Activated T-cell treated with anti-CD3 and anti-CD28 coated beads for 1 hour (primary cell): ENCODE measurements at regions not wholly inside any gene's neighbourhood (a gene's known extent, or its start where the extent isn't known, plus 50 kb on each side); places are given as distances from the start of the nearest gene placed in this dataset.
"Not testable (repeated sequence)": the region's sequence is repeated elsewhere in the genome, so short reads cannot be mapped to it uniquely, and the experiment has no call there.

Experiments
- DNase-seq: peaks from one replicate; pipeline ENCODE4 v3.0.0-alpha.2; 2020; ENCODE audit warnings: low read depth

DNA sequence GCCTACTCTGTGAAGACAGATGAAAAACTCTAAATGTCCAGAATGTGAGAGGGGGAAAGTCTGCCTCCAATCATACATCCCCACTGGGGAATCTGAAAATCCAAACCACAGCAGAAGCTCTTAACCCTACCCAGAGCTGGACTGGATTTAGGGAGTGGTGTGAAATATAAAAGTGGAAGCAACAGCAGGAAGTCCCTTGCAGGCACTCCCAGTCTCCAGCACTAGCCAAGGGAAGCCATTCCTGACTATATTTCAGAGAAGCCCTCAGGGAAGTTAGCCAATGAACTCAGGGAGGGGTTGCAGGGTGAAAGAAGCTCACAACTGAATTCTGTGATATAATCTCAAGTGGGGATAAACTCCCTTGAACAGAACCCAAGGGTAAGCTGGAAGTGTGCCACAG is 51.5 kb downstream of the CRPPA start:
- DNase-seq = no peak

DNA sequence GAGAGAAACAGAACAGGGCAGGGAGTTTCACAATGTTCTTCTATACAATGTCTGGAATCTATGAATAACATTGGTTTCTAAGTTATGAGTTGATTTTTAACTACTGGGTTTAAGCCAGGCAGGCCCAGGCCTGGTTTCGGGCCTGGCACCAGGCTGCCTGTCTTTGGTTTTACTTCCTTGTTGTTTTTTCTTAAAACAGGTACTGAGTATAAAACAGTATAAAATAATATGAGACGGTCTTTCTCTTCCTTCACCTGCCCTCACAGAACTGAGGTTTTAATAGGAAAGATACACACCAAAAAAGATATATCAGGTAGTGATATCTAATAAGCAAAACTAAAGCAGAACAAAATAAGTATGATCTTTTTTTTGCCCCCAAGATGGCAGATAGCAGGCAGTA is 52.0 kb downstream of the CRPPA start:
- not testable (repeated sequence) for DNase-seq

DNA sequence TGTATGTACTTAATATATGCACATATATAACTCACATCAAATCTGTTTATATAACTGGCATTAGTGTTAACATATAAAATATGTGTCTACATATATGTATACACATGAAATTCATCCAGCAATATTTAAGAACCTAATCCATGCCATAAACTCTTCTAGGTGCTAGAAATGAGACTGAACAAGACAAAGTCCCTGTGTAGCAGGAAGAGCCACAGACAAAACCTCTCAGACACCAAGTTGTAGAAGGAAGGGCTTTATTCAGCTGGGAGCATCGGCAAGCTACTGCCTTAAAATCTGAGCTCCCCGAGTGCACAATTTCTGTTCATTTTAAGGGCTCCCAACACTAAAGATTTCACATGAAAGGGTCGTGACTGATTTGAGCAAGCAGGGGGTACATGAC is 52.5 kb downstream of the CRPPA start:
- DNase-seq = no peak

DNA sequence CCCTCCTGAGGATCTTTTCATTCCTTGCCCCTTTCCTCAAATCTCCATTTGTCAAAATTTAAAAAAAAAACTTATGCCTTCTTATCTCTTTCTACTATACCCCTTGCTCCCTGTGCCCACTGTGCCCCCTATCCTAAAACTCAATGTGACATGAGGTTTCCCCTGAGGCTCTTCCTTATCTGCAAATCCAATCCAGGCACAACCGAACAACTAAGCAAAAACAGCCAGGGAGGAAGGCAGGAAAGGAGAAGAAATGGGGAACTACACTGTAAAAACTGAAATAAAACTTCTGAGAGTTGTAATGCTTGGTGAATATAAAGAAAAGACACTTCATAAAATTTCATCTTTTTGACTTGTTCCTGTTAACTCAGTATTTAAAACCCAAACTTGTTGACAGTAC is 54.2 kb downstream of the CRPPA start:
- DNase-seq = no peak

DNA sequence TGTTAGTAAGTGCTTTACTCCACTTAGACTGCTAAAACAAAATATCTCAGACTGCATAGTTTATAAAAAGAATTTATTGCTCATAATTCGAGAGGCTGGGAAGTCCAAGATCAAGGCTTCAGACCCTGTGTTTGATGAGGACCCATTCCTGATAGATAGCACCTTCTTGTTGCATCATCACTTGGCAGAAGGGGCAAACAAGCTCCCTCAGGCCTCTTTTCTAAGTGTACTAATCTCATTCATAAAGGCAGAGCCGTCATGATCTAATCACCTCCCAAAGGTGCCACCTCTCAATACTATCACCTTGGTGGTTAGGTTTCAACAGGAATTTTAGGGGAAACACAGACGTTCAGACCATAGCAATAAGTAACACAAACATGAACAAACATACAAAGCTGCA is 55.4 kb downstream of the CRPPA start:
- no peak for DNase-seq

DNA sequence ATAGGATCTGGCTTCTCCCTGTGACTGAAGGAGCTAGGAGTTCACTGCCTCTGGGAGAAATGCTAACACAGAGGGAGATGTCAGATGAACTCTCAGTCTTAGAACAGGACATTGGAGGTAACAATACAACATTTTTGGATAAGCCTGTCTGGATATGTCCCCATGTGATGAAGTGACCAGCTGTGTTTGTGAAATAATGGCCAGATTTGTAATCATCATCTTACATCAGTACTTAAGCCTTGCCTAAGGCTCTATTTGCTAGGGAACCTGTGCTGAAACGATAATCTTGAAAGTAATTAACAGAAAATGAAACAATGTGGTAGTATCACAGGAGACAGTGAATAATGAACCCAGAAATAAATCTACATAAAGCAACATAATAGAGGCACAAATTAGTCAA is 56.2 kb downstream of the CRPPA start:
- DNase-seq = no peak

DNA sequence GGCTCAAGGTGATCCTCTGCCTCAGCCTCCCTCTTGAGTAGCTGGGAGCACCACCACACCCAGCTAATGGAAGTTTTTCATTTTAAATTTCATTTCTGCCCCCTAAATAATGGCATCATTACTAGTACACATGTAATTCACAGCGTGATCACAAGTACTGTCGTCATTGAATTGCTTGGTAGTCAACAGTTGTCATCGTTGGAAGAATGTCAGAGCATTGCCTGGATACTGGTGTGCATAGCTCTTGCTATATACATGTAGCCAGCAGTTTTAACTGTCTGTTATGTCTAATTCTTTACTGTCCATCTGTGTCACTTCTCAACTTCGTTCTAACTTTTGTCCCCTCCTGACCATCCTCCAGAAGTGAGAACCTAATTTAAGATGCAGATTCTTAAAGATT is 62.1 kb downstream of the CRPPA start:
- DNase-seq = no peak

DNA sequence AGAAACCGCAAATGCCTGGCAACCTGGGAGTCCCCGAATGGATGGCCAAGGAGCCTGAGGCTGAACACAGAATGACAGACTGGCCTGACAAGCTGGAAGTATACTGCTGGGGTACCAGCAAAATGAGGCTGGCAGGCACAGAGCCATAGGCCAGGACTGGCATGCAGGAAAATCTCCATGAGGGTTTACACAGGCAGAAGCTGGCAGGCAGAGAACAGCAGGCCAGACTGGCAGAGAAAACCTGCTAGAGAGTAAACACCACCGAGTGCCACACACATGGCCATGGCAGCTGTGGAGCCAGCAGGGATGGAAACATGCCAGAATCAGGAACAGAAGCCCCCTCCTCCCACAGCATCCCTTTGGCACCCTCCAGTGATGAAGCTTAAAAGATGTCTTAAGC is 63.4 kb downstream of the CRPPA start:
- DNase-seq = no peak

DNA sequence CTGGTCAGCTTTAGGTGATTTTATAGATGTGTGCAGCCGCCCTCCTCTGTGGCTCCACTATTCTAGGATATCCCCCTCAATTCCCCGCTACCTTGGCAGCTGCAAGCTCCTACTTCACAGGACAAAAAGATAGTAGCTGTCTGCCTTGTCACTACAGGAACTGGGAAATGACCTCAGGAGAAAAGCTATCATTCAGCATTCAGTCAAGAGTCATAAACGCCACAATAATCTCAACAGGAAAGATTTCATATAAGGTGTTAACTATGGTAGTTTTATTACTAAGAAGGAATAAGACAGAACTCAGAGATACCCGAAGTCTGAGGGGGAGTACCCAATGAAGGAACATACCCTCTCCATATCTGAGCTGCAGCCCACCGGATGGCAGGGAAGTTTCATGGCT is 63.9 kb downstream of the CRPPA start:
- no peak for DNase-seq

DNA sequence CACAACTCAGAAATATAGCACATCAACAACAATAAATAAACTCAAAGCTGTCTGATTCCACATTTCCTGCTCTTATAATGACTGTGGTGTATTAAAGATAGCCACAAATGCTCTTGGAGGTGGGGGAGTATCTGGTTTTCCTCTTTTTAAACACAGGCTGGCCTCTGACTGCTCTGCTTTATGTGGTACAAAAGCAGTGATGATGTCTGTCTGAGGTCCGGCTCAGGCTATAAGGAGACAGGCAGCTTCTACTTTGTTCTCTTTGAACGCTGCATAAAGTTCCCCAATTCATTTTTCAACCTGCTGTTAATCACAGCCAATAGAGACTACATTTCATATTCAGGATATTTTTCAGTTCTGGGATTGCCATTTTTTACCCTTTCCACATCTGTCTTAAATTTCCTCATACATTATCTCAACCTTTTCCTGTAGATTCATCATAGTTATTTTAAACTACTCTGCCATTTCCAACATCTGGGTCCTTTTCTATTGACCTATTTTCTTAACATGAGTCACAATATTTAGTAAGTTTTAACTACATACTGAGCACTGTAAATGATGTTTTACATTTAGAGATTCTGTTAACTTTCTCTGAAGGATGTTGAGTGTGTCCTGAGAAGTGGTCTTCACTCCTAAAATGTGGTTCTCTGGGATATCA is 64.9 kb downstream of the CRPPA start:
- no peak for DNase-seq

DNA sequence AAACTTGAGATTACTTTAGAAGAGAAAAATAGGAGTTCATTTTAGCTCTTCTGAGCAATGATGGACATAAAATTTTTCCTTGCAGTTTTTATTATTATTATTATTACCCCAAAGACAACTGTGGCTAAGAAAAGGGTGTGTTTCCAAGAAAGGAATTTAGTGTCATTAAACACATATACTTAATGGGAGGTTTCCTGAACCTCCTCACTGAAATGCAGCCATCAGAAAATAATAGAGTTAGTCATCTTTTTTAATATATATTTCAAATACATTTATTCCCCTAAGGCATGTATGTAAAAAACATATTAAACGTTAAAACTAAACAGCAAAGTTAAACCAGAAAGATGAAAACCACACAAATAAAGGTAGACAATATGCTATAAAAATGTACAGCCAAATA is 66.8 kb downstream of the CRPPA start:
- DNase-seq = no peak

DNA sequence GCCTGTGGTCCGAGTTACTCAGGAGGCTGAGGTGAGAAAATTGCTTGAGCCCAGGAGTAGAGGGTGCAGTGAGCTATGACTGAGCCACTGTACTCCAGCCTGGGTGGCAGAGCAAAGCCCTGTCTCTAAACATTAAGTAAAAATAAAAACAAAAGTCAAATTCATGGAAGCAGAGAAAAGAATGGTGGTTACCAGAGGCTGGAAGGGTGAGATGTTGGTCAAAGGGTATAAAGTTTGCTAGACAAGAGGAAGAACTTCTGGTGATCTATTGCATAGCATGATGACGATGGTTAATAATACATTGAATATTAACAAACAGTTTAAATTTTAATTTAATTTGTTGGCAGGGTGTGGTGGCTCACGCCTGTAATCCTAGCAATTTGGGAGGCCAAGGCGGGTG is 68.1 kb downstream of the CRPPA start:
- DNase-seq = no peak

DNA sequence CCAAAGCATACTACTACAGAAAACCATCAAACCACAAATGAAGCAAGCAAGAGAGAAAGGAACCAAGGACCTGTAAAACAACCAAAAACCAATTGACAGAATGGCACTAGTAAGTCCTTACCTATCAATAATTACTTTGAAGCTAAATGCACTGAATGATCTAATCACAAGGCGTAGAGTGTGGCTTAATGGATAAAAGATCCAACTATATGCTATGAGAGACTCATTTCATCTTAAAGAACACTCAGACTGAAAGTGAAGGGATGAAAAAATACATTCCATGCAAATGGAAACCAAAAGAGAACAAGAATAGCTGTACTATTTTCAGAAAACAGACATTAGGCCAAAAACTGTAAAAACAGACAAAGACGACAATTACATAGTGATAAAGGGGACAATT is 70.7 kb downstream of the CRPPA start:
- no peak for DNase-seq

DNA sequence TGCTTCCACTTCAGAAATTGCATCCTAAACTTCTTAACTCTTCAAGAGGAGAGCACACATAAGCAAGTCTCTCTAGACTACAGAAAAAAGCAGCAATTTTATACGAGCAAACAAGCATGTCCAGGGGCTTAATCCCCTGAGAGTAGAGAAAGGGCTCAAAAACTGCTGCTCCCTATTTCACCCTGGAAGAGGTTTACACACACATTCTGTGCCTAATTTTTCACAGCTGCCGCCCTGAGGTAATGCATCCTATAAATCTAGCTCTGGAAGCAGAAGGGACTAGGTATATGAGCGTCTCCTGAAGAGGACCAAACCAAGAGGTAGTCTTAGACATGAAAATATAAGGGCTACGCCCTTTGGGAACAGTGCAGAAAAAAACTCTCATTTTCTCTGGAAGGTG is 73.1 kb downstream of the CRPPA start:
- DNase-seq = no peak

DNA sequence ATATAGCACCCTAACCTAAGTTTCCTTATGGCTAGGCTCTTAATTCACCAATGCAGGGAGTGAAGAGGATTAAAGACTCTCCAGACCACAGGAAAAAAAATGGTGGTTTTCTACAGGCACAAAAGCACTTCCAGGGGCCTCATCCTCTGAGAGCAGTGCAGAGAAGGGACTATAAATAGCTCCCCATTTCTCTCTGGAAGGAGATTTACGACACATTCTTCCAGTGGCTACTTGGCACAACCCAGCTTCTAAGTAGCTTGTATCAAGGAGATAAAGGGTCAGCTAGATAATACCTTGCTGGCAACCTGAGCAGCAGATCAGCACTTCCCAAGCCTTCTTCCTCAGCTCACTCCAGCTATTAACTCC is 73.5 kb downstream of the CRPPA start:
- no peak for DNase-seq

DNA sequence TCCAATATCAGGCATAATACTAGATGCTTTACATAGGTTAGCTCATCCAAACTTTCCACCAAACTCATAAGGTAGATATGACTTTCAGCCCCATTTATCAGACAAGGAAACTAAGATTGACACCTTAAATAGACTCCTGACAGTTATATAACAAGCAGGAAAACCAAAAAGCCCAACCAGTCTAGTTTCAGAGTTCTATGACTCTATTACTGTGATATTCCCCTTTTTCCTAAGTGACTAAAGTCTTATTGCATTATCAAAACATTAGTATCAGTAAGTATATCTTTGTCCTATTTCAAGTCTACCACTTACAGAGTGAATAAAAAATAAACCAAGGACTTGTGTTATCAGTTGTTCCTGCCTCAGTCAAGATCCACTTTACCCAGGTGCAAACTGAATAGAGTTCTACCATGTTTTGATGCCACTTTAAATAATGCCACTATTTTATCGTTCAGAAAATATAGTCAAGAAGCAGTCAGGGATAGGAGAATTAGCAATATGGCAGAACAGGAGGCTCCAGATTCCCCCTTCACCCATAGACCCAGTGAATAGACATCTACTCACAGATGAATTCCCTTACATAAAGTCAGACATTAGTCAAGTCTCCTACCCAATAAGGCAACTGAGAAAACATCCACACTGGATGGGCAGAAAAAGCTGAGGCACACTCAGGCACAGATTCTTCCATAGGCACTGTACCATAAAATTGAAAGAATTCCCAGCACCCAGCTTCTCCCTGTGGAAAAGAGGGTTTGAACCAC is 74.1 kb downstream of the CRPPA start:
- DNase-seq = no peak

DNA sequence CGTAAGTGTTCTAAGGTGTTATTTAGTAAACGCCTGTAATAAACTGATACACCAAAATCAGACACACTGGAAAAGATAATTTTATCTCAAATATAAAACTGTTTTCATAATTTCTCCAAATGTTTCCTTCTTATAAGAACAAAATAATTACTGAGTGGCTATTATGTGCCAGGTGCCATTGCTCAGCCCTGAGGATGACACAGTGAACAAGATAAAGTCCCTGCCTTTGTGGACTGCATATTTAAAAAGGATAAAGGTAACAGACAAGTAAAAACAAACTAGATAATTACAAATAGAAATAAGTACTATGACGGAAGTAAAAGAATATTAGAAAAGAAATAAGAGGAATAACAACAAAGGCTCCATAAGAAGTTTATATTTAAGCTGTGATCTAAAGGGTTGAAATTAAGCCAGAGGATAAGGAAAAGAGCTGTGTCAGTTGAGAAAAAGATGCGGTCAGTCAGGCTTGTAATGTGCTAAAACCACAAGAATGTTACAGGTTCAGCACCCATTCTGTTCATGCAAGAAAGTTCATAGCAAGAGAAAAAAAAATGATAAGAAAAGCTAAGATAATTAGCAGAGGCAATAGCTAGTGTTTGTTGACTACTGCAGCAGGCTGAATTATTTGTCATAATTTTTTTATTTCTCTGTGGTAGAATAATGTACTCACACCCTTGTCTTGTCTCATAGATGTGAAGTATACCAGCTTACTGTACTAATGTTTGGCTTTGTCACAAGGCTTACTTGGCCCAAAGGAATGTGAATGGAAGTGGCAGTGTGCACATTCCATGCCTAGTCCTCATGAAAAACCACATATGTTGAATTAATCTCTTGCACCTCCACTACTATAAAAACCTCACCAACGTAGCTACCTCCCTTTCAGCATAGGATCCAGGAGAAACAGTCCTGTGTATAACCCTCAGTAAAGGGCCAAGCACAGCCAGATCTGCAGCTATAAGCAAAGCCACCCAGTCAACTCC is 75.1 kb downstream of the CRPPA start:
- no peak for DNase-seq

DNA sequence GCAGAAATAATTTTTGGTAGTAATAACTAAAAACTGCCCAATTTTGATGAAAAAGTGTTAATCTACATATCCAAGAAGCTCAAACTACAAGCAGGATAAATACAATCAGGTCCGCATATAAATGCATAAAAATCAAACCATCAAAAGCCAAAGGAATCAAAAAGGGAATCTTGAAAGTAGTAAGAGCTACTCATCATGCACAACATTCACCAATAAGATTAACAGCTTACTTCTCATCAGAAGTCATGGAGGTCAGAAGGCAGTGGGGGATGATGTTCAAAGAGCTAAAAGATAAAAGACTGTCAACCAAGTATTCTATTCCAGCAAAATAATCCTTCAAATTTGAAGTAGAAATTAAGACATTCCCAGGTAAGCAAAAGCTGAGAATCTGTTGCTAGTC is 76.4 kb downstream of the CRPPA start:
- no peak for DNase-seq

DNA sequence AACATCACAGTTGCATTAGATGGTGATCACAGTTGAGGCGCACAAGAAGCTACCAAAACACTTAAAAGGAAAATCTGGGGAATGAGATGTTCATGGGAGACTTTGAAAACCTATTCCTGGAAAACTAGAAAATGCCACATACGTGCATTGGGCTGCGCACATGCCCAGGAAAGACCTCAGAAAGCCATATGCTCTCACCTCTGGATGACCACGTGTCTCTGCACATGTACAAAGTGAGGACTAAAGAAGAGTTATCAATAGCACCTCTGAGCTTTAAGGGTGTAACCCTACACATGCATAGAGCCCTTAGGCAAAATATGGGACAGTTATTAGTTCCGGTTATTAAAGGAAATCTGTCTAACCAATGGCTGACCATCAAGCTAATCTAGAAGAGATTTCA is 77.7 kb downstream of the CRPPA start:
- DNase-seq = no peak

DNA sequence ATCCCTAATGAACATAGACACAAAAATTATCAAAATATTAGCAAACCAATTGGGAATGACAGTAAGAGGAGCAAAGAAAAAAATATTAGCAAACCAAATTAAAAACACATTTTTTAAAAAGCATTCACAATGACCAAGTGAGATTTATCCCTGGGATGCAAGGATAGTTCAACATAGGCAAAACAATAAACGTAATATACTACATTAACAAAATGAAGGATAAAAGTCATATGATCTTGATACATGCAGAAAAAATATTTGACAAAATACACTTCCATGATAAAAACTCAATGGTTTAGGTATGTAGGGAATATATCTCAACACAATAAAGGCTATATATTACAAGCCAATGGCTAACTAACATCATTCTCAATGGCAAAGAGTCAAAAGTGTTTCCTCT is 83.3 kb downstream of the CRPPA start:
- no peak for DNase-seq

DNA sequence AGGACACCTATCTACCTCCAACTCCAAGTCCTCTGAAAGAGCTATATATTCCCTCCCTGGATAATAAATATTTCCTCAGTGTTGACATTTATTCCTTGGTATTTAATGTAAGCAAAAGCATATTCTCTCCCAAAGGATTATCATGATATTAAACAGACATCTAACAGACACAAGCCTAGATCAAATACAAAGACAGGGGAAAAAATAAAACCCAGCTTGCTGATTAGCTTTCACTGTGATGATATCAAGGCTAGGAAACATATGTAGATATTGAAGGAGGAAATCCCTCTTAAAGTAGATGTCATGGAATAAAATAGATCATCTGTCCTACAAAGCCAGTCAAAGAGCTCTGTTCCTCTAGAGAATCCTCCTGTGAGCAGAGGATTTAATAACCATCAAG is 95.2 kb downstream of the CRPPA start:
- no peak for DNase-seq

DNA sequence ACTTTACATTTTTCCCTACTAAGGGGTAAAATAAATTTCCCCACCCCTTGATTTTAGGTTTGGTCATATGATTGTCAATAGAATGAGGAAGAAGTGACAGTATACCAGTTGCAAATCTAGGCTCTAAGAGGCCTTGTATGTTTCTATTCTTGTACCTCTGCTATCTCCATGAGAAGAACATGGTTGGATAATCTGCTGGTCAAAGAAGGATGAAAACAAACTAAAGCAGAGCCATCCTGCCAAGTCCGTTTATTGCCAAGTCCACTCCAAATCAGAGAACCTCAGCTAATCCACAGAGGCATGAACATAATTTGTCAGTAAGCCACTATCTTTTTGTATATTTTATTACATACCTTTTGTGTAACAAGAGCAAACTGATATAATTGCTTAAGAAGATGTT is 98.0 kb downstream of the CRPPA start:
- no peak for DNase-seq

DNA sequence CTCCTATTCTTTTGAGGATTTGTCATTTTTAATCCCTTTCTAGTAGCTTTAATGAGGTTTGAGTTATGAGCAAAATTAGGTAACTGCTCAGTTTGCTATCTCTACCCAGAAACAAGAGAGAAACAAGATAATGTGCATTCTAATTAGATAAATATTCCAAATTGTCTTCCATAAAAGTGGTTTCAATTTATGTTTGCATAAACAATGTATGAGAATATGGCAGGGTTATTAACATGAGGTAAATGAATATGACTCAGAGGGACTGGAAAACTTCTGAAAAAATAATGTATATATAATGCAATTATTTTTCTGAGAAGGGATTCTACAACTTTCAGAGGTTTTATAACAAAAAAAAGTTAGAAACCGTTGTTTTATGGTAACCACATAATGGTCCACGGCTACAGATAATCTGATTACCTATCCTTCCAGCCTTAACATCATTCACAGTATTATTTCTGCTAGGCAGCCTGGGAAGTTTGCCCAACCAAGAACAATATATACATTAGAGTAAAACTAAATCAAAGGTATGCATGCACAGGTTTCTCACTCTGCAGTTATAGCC is 101.2 kb downstream of the CRPPA start:
- no peak for DNase-seq
